H1 (cell line): ENCODE measurements at regions not wholly inside any gene's neighbourhood (a gene's known extent, or its start where the extent isn't known, plus 50 kb on each side); places are given as distances from the start of the nearest gene placed in this dataset.
A peak's percentile ranks its signal among the peaks of the same experiment; 100 is the strongest.

Source experiments
- CTCF ChIA-PET: fragments of 300-600 bp; sonication (Branson Sonifier 250); formaldehyde crosslinking; loops from one replicate; lab custom pipeline; 2021; ENCODE audit not compliant: partially characterized antibody; lab: Charles Lee
- POLR2A ChIA-PET: fragments of 300-600 bp; sonication (Branson Sonifier 250); formaldehyde crosslinking; loops from one replicate; lab custom pipeline; 2021; ENCODE audit warnings: inconsistent platforms; ENCODE audit not compliant: partially characterized antibody; lab: Charles Lee
- DNase-seq, 2 experiments: peaks; one replicate each; pipeline versions ENCODE4 v3.0.0 to v3.0.0-alpha.2; 2010 to 2022; ENCODE audit warnings: low spot score in 2 of 2, low read depth in 1 of 2, mixed read lengths in 1 of 2
- FAIRE-seq: peaks from 2 replicates; lab custom pipeline; 2011; peaks lifted over from hg19 to GRCh38; lab: Jason Lieb, UNC
- H2AFZ ChIP-seq: 2 replicates; pipeline ENCODE4 v1.8.1; 2012; ENCODE audit warnings: low read length, inconsistent platforms
- H2AK5ac ChIP-seq: 2 replicates; pipeline ENCODE4 v1.6.1; 2013; ENCODE audit warnings: low read depth, low read length
- H2BK120ac ChIP-seq: replicated peaks from 2 replicates; pipeline ENCODE3; 2013; ENCODE audit warnings: low read depth, low read length, inconsistent platforms
- H2BK12ac ChIP-seq: 2 replicates; pipeline ENCODE4 v1.6.1; 2013; ENCODE audit warnings: low read depth, low read length
- H2BK15ac ChIP-seq: 2 replicates; pipeline ENCODE4 v1.6.1; 2013; ENCODE audit warnings: low read length
- H2BK20ac ChIP-seq: 2 replicates; pipeline ENCODE4 v1.6.1; 2013; ENCODE audit warnings: low read length
- H2BK5ac ChIP-seq: 2 replicates; pipeline ENCODE4 v1.6.1; 2013; ENCODE audit warnings: low read depth, low read length
- H3K14ac ChIP-seq: 2 replicates; pipeline ENCODE4 v1.6.1; 2013; ENCODE audit warnings: inconsistent platforms; ENCODE audit not compliant: insufficient read length
- H3K18ac ChIP-seq: 2 replicates; pipeline ENCODE4 v1.6.1; 2013; ENCODE audit warnings: low read length; ENCODE audit errors: extremely low read depth
- H3K23ac ChIP-seq: 2 replicates; pipeline ENCODE4 v1.6.1; 2013; ENCODE audit warnings: inconsistent platforms; ENCODE audit not compliant: insufficient read length
- H3K23me2 ChIP-seq: 2 replicates; pipeline ENCODE4 v1.6.1; 2013; ENCODE audit warnings: low read depth, low read length
- H3K27ac ChIP-seq: 2 replicates; pipeline ENCODE4 v1.6.1; 2011; ENCODE audit warnings: low read depth, low read length, inconsistent platforms
- H3K27me3 ChIP-seq, 4 experiments: replicated peaks in 1 of 4; 1 replicate in 1 of 4; 2 replicates in 3 of 4; pipeline versions ENCODE4 v1.6.1 to v1.8.1; 2011 to 2013; ENCODE audit warnings: low read length in 3 of 4, mild to moderate bottlenecking in 3 of 4, inconsistent platforms in 2 of 4, mixed read lengths in 2 of 4, moderate library complexity in 1 of 4; ENCODE audit not compliant: control insufficient read depth in 3 of 4, insufficient read depth in 3 of 4; ENCODE audit errors: extremely low read depth in 1 of 4
- H3K36me3 ChIP-seq, 4 experiments: 2 replicates each; pipeline versions ENCODE4 v1.6.1 to v1.8.1; 2011 to 2013; ENCODE audit warnings: mild to moderate bottlenecking in 4 of 4, low read length in 3 of 4, moderate library complexity in 2 of 4, control low read depth in 1 of 4, inconsistent platforms in 1 of 4; ENCODE audit not compliant: insufficient read depth in 4 of 4, control insufficient read depth in 2 of 4
- H3K4ac ChIP-seq: replicated peaks from 2 replicates; pipeline ENCODE3; 2013; ENCODE audit warnings: low read length, low read depth, mixed read lengths, inconsistent platforms; ENCODE audit not compliant: insufficient read length
- H3K4me1 ChIP-seq, 4 experiments: replicated peaks in 1 of 4; 1 replicate in 1 of 4; 2 replicates in 3 of 4; pipeline versions ENCODE4 v1.6.1 to v1.8.1; 2011 to 2013; ENCODE audit warnings: low read length in 3 of 4, inconsistent platforms in 2 of 4, mixed read lengths in 1 of 4; ENCODE audit not compliant: insufficient read depth in 4 of 4, control insufficient read depth in 3 of 4
- H3K4me2 ChIP-seq, 2 experiments: 2 replicates each; pipeline versions ENCODE4 v1.6.1 to v1.8.1; 2011 to 2013; ENCODE audit warnings: low read depth in 2 of 2, low read length in 2 of 2, control low read depth in 1 of 2, inconsistent platforms in 1 of 2, mild to moderate bottlenecking in 1 of 2; ENCODE audit not compliant: insufficient read depth in 1 of 2
- H3K4me3 ChIP-seq, 4 experiments: fragments of 200-600, 300-600 bp in 1 of 4; sonication (generic), shearing (Covaris generic), sonication (Bioruptor Twin) in 1 of 4; 2 replicates each; pipeline versions ENCODE4 v1.5.1 to v1.8.1; 2011 to 2016; ENCODE audit warnings: low read length in 4 of 4, low read depth in 3 of 4, control low read depth in 2 of 4, inconsistent platforms in 2 of 4, mild to moderate bottlenecking in 2 of 4, mixed read lengths in 1 of 4, moderate library complexity in 1 of 4; ENCODE audit not compliant: insufficient read depth in 2 of 4; ENCODE audit errors: extremely low read depth in 1 of 4
- H3K56ac ChIP-seq: replicated peaks from 2 replicates; pipeline ENCODE3; 2013; ENCODE audit warnings: low read depth, mild to moderate bottlenecking, mixed read lengths, low read length, inconsistent platforms; ENCODE audit not compliant: insufficient read length
- H3K79me1 ChIP-seq: 2 replicates; pipeline ENCODE4 v1.6.1; 2013; ENCODE audit warnings: low read depth, low read length, control low read depth
- H3K79me2 ChIP-seq, 2 experiments: 2 replicates each; pipeline versions ENCODE4 v1.6.1 to v1.8.1; 2012 to 2013; ENCODE audit warnings: low read length in 2 of 2, mild to moderate bottlenecking in 2 of 2, inconsistent platforms in 1 of 2; ENCODE audit not compliant: insufficient read depth in 2 of 2, control insufficient read depth in 1 of 2
- H3K9ac ChIP-seq, 4 experiments: replicated peaks in 1 of 4; 1 replicate in 1 of 4; 2 replicates in 3 of 4; pipeline versions ENCODE4 v1.6.1 to v1.8.1; 2011 to 2013; ENCODE audit warnings: low read depth in 3 of 4, low read length in 3 of 4, control low read depth in 2 of 4, mild to moderate bottlenecking in 2 of 4, moderate library complexity in 2 of 4, inconsistent platforms in 1 of 4; ENCODE audit errors: extremely low read depth in 1 of 4
- H3K9me3 ChIP-seq, 2 experiments: 2 replicates each; pipeline versions ENCODE4 v1.6.1 to v1.8.1; 2012 to 2013; ENCODE audit warnings: mild to moderate bottlenecking in 2 of 2, moderate library complexity in 2 of 2, control low read depth in 1 of 2, inconsistent platforms in 1 of 2, low read depth in 1 of 2, low read length in 1 of 2, mixed read lengths in 1 of 2; ENCODE audit not compliant: insufficient read depth in 2 of 2
- H4K20me1 ChIP-seq, 2 experiments: replicated peaks in 1 of 2; 2 replicates each; pipeline versions ENCODE3 to v1.8.1; 2011 to 2013; ENCODE audit warnings: inconsistent platforms in 2 of 2, low read length in 2 of 2, mild to moderate bottlenecking in 1 of 2; ENCODE audit not compliant: insufficient read depth in 2 of 2, control insufficient read depth in 1 of 2
- H4K5ac ChIP-seq: 2 replicates; pipeline ENCODE4 v1.6.1; 2013; ENCODE audit warnings: low read length, low read depth, mixed read lengths, inconsistent platforms; ENCODE audit not compliant: insufficient read length
- H4K8ac ChIP-seq: 2 replicates; pipeline ENCODE4 v1.8.0; 2013; ENCODE audit warnings: mild to moderate bottlenecking, moderate library complexity, low read length, inconsistent platforms; ENCODE audit not compliant: insufficient read depth; ENCODE audit errors: extremely low read depth
- H4K91ac ChIP-seq: replicated peaks from 2 replicates; pipeline ENCODE3; 2013; ENCODE audit warnings: low read length, mixed read lengths, inconsistent platforms; ENCODE audit not compliant: insufficient read length
- EZH2 ChIP-seq: fragments of 200-600 bp; sonication (generic); IDR thresholded peaks from 2 replicates; pipeline ENCODE4 v1.7.1; 2012; ENCODE audit warnings: low read depth, mild to moderate bottlenecking, moderate library complexity, low read length, inconsistent platforms; ENCODE audit not compliant: severe bottlenecking
- GABPA ChIP-seq: IDR thresholded peaks from 2 replicates; pipeline ENCODE4 v1.6.1; 2011; ENCODE audit warnings: mild to moderate bottlenecking, low read length, moderate library complexity, borderline replicate concordance; ENCODE audit not compliant: insufficient read depth
- KDM4A ChIP-seq: IDR thresholded peaks from one replicate; pipeline ENCODE4 v1.7.1; 2012; ENCODE audit warnings: low read depth, mild to moderate bottlenecking, moderate library complexity, low read length, inconsistent platforms; ENCODE audit not compliant: severe bottlenecking
- NRF1 ChIP-seq: IDR thresholded peaks from 2 replicates; pipeline ENCODE4 v1.6.1; 2011; ENCODE audit warnings: mild to moderate bottlenecking, low read depth, low read length, improper control_type of control experiment
- RBBP5 ChIP-seq: IDR thresholded peaks from 2 replicates; pipeline ENCODE4 v1.7.1; 2012; ENCODE audit warnings: low read depth, mild to moderate bottlenecking, inconsistent platforms, low read length, moderate library complexity, borderline replicate concordance
- RFX5 ChIP-seq: IDR thresholded peaks from 2 replicates; pipeline ENCODE4 v1.6.1; 2011; ENCODE audit warnings: low read depth, low read length, improper control_type of control experiment, borderline replicate concordance
- SP4 ChIP-seq: IDR thresholded peaks from 2 replicates; pipeline ENCODE4 v1.6.1; 2012; ENCODE audit warnings: low read length, inconsistent platforms
- TBP ChIP-seq: IDR thresholded peaks from 2 replicates; pipeline ENCODE4 v1.6.1; 2011; ENCODE audit warnings: low read depth, low read length, improper control_type of control experiment
- USF2 ChIP-seq: IDR thresholded peaks from 2 replicates; pipeline ENCODE4 v1.6.1; 2011; ENCODE audit warnings: low read length, improper control_type of control experiment
- WGBS, 2 experiments: shearing (Covaris generic) in 1 of 2; methylation state at CpG; one replicate each; pipeline versions ENCODE4 v1.1.6 to v1.1.7; 2013 to 2015; ENCODE audit warnings: low lambda C conversion rate in 2 of 2, mixed read lengths in 2 of 2, inconsistent platforms in 1 of 2, low coverage in 1 of 2, missing lambda C conversion rate in 1 of 2; ENCODE audit not compliant: insufficient replicate concordance in 2 of 2, insufficient coverage in 1 of 2, insufficient read length in 1 of 2; ENCODE audit errors: extremely low coverage in 1 of 2, missing lambda C conversion rate in 1 of 2; 5-methylcytosine and 5-hydroxymethylcytosine counted together

GRCh38 chr9:107422189-107423185, 67.1 kb downstream of the KLF4 start:
- Histone ChIP-seq H4K8ac (no peak overlapping the region), H3K14ac (no peak overlapping the region), H3K36me3 (no peaks in the 10 kb centered on the region), H3K9me3 (no peaks in the 10 kb centered on the region), H3K4me1 (no peaks in the 10 kb centered on the region; a peak in 1 of 7 replicates), H2BK20ac (0 out of 2 replicates have a peak overlapping the region, but pooled peaks have one; percentile 18), H2BK5ac (no peak overlapping the region), H3K27me3 (peaks cover 0 to 8% (median 7%) of the 10 kb centered on the region in 4 experiments; a peak in 3 of 7 replicates), H3K23ac (no peak overlapping the region), H3K4me3 (no peak overlapping the region), H3K4ac (no peak overlapping the region), H3K4me2 (no peak overlapping the region), H3K79me2 (no peaks in the 10 kb centered on the region), H2AFZ (peak overlapping the region; percentile 81; the same call in 1 of the 2 replicates), H3K79me1 (no peaks in the 10 kb centered on the region), H3K23me2 (no peaks in the 10 kb centered on the region), H3K56ac (no peak overlapping the region), H3K18ac (no peak overlapping the region), H2BK120ac (no peak overlapping the region), H2BK15ac (no peak overlapping the region), H2AK5ac (no peak overlapping the region), H3K9ac (no peak overlapping the region), H4K5ac (no peak overlapping the region), H3K27ac (no peak overlapping the region), H2BK12ac (no peak overlapping the region), H4K20me1 (no peaks in the 10 kb centered on the region), H4K91ac (no peak overlapping the region)
- 37% methylated on average over 8 of the region's 9 CpGs; no CpG with 5 or more reads in 1 of the 2 experiments for WGBS, 2 experiments
- ChIA-PET CTCF (interaction anchor here (0.5 to 6.1 kb wide), 41 partner anchors 9 to 1341 kb away, joined by 3 to 50 read pairs (median 4); no protein-coding TSS in a partner anchor), POLR2A (interaction anchor here (0.8 to 1.6 kb wide), 3 partner anchors 65 to 81 kb away, joined by 3 to 5 read pairs (median 4); no protein-coding TSS in a partner anchor)
- FAIRE-seq = peak; percentile 65
- peak; percentile 73 to 84 for DNase-seq
- no peak for TF ChIP-seq SP4
- no peak for TF ChIP-seq RFX5
- no peak for TF ChIP-seq TBP
- TF ChIP-seq NRF1 = no peak
- no peak for TF ChIP-seq KDM4A
- TF ChIP-seq USF2 = peak; percentile 91
- no peak for TF ChIP-seq EZH2
- TF ChIP-seq RBBP5 = no peak
- no peak for TF ChIP-seq GABPA
